Medulla oblongata (tissue), 1 donor: ENCODE measurements at regions not wholly inside any gene's neighbourhood (a gene's known extent, or its start where the extent isn't known, plus 50 kb on each side); places are given as distances from the start of the nearest gene placed in this dataset.

Source experiments
- DNase-seq: peaks from one replicate; pipeline ENCODE4 v3.0.0-alpha.2; 2015; ENCODE audit errors: extremely low spot score

- DNase-seq = no peak
Measured at GRCh38 chr12:118694128-118694775, 287.1 kb upstream of the SRRM4 start.

- no peak for DNase-seq
Measured at GRCh38 chr12:118704527-118705241, 276.7 kb upstream of the SRRM4 start.

GRCh38 chr12:118706437-118706836 is 274.9 kb upstream of the SRRM4 start:
- DNase-seq = no peak

- DNase-seq = no peak
Measured at GRCh38 chr12:118709946-118710345, 271.4 kb upstream of the SRRM4 start.

DNA sequence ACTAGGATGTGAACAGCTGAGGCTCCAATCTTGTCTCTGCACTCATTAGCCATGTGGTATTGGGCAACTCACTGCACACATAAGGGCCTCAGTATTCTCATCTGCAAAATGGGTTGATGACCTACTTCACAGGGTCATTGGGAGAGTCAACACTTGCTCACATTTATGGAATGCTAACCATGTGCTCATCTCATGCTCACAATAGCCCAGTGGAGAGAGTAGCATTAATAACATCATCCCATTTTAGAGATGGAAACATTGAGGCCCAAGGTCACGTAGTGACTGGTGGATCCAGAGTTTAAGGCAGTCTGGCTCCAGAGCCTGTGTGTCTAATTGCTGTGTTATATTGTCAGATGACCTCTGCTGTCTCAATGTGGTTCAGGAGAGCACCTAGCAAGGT is 270.2 kb upstream of the SRRM4 start:
- no peak for DNase-seq

GRCh38 chr12:118714051-118714460 is 267.3 kb upstream of the SRRM4 start:
- peak; percentile 53 for DNase-seq

GRCh38 chr12:118714500-118714899 is 266.8 kb upstream of the SRRM4 start:
- no peak for DNase-seq

DNA sequence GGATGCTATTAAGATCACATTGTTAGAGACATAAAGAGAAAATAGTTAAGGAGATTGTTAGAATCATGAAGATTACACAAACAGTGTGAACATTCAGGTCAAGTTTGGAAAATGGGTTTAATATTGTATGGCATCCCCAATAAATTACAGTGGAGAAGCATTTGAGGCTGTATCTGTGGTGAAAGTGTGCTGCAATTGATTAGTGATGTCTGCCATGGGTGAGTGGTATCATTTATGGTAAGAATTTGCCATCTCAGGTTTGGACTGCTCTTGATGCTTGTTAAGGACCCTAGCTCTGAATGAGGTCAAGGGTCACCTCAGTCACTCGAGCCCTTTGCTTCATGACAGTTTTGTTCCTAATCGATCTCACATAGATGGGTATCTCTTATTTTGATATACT is 265.7 kb upstream of the SRRM4 start:
- no peak for DNase-seq

GRCh38 chr12:118727196-118727978 is 254.0 kb upstream of the SRRM4 start:
- no peak for DNase-seq

- no peak for DNase-seq
Measured at GRCh38 chr12:118727979-118728366, 253.4 kb upstream of the SRRM4 start.

- DNase-seq = no peak
Measured at GRCh38 chr12:118734266-118734665, 247.1 kb upstream of the SRRM4 start.

DNA sequence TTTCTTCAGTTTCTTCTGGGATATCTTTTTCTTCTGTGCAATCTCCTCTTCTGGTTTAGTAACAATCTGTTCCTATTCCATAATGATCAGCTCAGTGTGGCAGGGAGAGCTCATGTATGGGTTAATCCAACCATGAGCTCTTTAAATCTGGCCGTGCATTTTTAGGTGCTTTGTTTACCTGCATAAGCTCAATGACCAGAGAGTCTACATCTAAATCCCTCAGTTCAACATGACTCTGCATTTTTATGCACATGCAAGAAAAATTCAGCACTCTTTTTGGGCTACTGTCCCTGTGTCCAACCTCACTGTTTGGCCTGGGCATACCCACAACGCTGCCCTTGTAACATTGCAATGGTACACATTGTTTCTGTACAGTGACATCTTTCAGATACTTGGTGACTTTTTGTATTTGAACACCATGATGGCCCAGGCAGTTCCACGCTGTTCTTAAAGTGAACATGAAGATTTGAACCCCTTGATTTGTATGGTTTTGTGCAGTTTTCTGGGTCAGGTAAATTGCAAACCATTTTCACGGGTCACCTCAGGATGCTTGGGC is 243.3 kb upstream of the SRRM4 start:
- DNase-seq = no peak

DNA sequence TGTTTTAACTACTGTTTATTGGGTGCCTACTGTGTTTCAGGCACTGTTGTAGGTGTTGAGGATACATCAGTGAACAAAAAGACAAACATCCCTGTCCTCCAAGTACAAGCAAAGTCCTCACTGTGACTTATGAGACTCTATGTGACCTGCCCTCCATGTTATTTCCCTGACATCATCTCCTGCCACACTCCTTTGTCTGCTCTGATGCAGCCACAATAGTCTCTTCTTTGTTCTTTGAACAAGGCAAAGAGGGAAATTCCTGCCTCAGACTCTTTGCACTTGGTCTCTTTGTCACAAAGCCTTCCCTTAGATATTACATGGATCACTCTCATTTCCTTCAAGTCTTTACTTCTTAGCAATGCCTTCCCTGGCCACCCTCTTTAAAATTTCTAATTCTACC is 240.1 kb upstream of the SRRM4 start:
- peak; percentile 76 for DNase-seq

GRCh38 chr12:118742431-118742830 is 238.9 kb upstream of the SRRM4 start:
- DNase-seq = no peak

DNA sequence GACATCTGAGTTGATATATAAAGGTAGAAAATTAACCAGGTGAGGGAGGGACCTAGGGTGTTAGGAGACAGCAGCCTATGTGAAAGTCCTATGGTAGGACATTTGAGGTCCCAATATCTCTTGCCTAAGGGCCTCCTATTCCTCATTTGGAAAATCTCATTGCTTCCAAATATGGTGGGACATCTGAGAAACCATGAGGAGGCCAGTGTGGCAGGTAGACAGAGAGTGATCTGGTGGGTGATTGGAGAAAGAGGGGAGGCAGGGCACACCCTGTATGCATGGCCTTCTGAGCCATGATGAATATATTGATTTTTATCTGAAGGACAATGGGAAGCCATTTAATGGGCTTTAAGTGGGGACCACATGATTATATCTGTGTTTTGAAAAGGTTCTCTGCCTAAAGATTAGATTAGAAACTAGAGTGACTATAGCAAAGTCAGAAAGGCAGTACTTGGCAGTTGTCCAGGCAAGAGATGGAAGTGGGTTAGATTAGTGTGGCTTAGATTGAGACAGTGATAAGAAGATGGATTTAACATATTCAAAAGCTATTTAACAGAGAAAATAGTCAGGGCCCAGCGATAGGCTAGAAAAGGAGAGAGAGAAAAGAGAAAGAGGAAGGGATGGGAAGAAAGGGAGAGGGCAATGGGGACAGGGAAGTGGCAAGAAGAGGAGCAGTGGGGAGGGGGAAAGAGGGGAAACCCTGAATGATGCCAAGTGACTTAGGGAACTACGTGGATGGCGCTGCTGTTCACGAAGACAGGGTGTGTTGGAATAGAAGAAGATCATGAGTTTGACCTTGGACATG is 237.2 kb upstream of the SRRM4 start:
- no peak for DNase-seq

GRCh38 chr12:118746176-118746575 is 235.2 kb upstream of the SRRM4 start:
- DNase-seq = no peak

GRCh38 chr12:118746960-118747359 is 234.4 kb upstream of the SRRM4 start:
- DNase-seq = no peak

DNA sequence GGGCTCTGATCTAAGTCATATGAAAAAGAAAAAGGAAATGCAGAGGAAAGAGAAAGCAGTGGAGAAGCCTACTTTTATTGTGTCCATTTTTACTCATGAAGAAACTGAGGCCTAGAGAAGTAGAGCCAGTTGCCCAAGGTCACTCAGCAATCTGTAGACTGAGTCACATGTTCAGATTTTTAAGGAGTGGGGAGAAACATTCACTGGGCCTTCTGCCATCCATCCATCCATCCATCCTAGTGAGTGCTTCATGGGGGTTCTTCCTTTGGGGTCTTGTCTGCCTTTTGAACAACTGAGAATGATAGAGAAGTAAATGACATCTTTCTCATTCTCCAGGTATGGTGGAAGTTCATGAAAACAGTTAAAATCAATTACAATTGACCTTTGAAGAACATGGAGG is 233.6 kb upstream of the SRRM4 start:
- no peak for DNase-seq

DNA sequence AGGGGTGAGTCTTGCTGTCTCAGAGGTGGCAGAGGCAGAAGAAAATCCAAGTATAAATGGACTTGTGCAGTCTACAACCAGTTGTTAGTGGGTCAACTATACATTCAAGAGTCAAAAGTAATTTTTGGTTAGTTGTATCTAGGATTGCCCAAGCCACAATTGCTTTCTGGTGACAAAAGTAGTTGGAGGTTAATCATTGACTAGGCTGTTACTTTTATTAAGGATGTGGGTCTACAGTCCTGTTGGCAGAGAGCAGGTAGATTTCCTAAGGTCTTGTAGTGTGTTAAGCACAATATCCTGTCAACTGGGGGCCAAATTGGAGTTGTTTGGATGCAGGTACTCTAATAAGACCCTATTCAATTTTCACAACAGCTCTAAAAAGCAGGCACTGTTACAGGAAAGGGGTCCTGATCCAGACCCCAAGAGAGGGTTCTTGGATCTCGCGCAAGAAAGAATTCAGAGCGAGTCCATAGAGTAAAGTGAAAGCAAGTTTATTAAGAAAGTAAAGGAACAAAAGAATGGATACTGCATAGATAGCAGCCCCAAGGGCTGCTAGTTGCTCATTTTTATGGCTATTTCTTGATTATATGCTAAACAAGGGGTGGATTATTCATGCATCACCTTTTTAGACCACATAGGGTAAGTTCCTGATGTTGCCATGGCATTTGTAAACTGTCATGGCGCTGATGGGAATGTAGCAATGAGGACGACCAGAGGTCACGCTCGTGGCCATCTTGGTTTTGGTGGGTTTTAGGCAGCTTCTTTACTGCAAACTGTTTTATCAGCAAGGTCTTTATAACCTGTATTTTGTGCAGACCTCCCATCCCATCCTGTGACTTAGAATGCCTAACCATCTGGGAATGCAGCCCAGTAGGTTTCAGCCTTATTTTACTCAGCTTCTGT is 232.6 kb upstream of the SRRM4 start:
- DNase-seq = no peak

- no peak for DNase-seq
Measured at GRCh38 chr12:118749646-118750045, 231.7 kb upstream of the SRRM4 start.

DNA sequence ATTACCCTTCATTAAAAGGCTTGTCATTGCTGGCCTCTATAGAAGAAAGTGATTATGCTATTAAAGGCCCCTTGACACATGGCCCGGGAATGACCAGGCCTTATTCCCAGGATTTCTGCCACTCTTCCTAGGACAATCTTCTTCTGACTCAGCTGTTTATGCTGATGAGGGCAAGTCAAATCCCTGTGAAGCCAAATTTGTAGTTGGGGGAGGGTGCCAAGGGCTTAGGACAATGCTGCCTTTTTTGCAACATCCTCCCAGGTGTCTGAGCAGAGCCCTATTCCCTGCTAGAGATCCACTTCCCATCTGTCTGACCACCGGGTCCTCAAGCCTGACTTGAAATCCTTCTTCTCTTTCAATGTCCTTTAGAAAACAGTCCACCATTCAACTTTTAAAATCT is 230.7 kb upstream of the SRRM4 start:
- no peak for DNase-seq
